K562 (cell line): ENCODE measurements at regions not wholly inside any gene's neighbourhood (a gene's known extent, or its start where the extent isn't known, plus 50 kb on each side); places are given as distances from the start of the nearest gene placed in this dataset.

Source experiments
- KDM4B ChIP-seq, 2 experiments: fragments of 450-650 bp in 1 of 2; sonication (generic) in 1 of 2; IDR thresholded peaks; 2 replicates each; pipeline ENCODE4 v1.6.1; 2016 to 2017; ENCODE audit warnings: borderline replicate concordance in 2 of 2, antibody characterized with exemption in 1 of 2, low read depth in 1 of 2, mild to moderate bottlenecking in 1 of 2
- RERE ChIP-seq: sonication (generic); formaldehyde crosslinking; IDR thresholded peaks from 2 replicates; pipeline ENCODE4 v1.8.0; 2023; ENCODE audit warnings: missing genetic modification reagents, mild to moderate bottlenecking, borderline replicate concordance
- SP1 ChIP-seq: sonication (generic); formaldehyde crosslinking; IDR thresholded peaks from 2 replicates; pipeline ENCODE4 v1.8.1; 2022; ENCODE audit warnings: mild to moderate bottlenecking, missing genetic modification reagents
- ZNF197 ChIP-seq: fragments of 200-800 bp; sonication (Bioruptor generic); IDR thresholded peaks from 2 replicates; pipeline ENCODE4 v1.6.1; 2016; ENCODE audit warnings: low read depth, missing genetic modification characterization, missing compliant biosample characterization

DNA sequence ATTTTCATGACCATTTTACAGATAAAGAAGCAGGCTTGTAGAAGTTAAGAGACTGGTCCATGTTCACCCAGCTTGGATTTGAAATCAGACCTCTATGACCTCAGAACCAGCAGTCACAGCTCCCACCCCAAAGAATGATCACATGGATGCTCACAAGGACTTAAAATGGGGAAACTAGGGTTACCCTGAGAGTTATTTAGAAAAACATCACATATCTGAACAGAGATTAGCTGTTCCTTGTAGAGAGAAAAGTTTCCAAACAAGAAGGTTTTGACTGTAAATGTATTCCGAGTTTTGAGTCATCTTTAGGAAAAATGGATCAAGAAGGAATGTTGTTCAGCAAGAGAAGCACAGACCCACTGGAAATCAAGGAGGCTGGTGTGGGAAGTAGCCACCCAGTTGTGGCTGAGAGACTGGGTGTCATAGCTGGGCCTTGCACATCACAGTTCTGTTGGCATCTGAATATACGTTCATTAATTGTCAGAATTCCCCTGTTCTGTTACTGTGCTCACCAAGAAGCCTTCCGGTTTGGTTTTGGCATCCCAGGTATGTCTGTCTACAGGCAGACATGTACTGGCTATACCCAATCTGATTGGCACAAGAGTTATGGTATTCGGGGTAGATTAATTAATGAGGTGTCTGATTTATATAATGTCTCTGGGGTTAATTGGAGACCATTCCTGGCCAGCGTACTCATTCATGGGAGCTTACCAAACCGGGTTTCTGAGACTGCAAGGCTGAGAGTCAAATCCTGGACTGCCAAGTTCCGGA lies 371.8 kb upstream of the SLC14A2 start (continued):
- no peak for TF ChIP-seq RERE (CRISPR knock-in tag)
- TF ChIP-seq SP1 (CRISPR knock-in tag), result no peak
- TF ChIP-seq KDM4B (IDR thresholded peaks at IDR 0.05; ENCODE audit: borderline replicate concordance in 2 of 2, low read depth in 1 of 2), result no peak
- TF ChIP-seq ZNF197 (CRISPR knock-in tag), result no peak
